Neural progenitor cell (in vitro differentiated cells): ENCODE measurements at regions not wholly inside any gene's neighbourhood (a gene's known extent, or its start where the extent isn't known, plus 50 kb on each side); places are given as distances from the start of the nearest gene placed in this dataset.
"Not testable (repeated sequence)": the region's sequence is repeated elsewhere in the genome, so short reads cannot be mapped to it uniquely, and the experiment has no call there.

Experiments
- DNase-seq: peaks from one replicate; pipeline ENCODE4 v3.0.0-alpha.2; 2016; ENCODE audit warnings: low spot score
- H2AFZ ChIP-seq: fragments of 200-600 bp; sonication (generic); replicated peaks from 2 replicates; pipeline ENCODE4 v1.6.1; 2016; ENCODE audit warnings: antibody characterized with exemption
- H3F3A ChIP-seq: fragments of 200-600 bp; sonication (generic); 2 replicates; pipeline ENCODE4 v1.6.1; 2016; ENCODE audit warnings: antibody characterized with exemption, low read depth
- H3K27ac ChIP-seq: fragments of 200-600 bp; sonication (generic); 2 replicates; pipeline ENCODE4 v1.5.1; 2016; ENCODE audit warnings: mild to moderate bottlenecking
- H3K27me3 ChIP-seq: fragments of 200-600 bp; sonication (generic); 2 replicates; pipeline ENCODE4 v1.6.1; 2016; ENCODE audit warnings: mild to moderate bottlenecking, moderate library complexity
- H3K36me3 ChIP-seq: fragments of 200-600 bp; sonication (generic); 2 replicates; pipeline ENCODE4 v1.5.1; 2016
- H3K4me1 ChIP-seq: fragments of 200-600 bp; sonication (generic); 2 replicates; pipeline ENCODE4 v1.6.1; 2016; ENCODE audit warnings: mixed run types
- H3K4me2 ChIP-seq: fragments of 200-600 bp; sonication (generic); 2 replicates; pipeline ENCODE4 v1.6.1; 2016
- H3K4me3 ChIP-seq: fragments of 200-600 bp; sonication (generic); 2 replicates; pipeline ENCODE4 v1.5.1; 2016
- H3K79me2 ChIP-seq: fragments of 200-600 bp; sonication (generic); 2 replicates; pipeline ENCODE4 v1.6.1; 2016; ENCODE audit warnings: low read depth
- H3K9ac ChIP-seq: fragments of 200-600 bp; sonication (generic); 2 replicates; pipeline ENCODE4 v1.6.1; 2016
- H3K9me3 ChIP-seq: fragments of 200-600 bp; sonication (generic); 2 replicates; pipeline ENCODE4 v1.5.1; 2016; ENCODE audit warnings: low read depth
- H4K20me1 ChIP-seq: fragments of 200-600 bp; sonication (generic); 2 replicates; pipeline ENCODE4 v1.6.1; 2016; ENCODE audit warnings: low read depth
- H3K27ac Mint-ChIP-seq: 3 replicates; pipeline ENCODE4 v1.8.0; 2021; ENCODE audit warnings: mixed read lengths
- H3K27me3 Mint-ChIP-seq: 2 replicates; pipeline ENCODE4 v1.8.0; 2022; ENCODE audit warnings: low read depth, mild to moderate bottlenecking, inconsistent platforms, moderate library complexity, mixed read lengths; ENCODE audit not compliant: insufficient read depth
- H3K36me3 Mint-ChIP-seq: 3 replicates; pipeline ENCODE4 v1.8.0; 2021; ENCODE audit warnings: mixed read lengths
- H3K4me1 Mint-ChIP-seq: 3 replicates; pipeline ENCODE4 v1.8.0; 2021; ENCODE audit warnings: mixed read lengths
- H3K4me3 Mint-ChIP-seq: 3 replicates; pipeline ENCODE4 v1.8.0; 2021; ENCODE audit warnings: mild to moderate bottlenecking, moderate library complexity, mixed read lengths
- H3K9me3 Mint-ChIP-seq: 3 replicates; pipeline ENCODE4 v1.8.0; 2020; ENCODE audit warnings: mixed read lengths
- CTCF ChIP-seq: fragments of 200-600 bp; sonication (generic); IDR thresholded peaks from 2 replicates; pipeline ENCODE4 v1.5.1; 2017; ENCODE audit warnings: antibody characterized with exemption, mild to moderate bottlenecking
- EZH2 ChIP-seq: fragments of 200-600 bp; sonication (generic); IDR thresholded peaks from 2 replicates; pipeline ENCODE4 v1.6.1; 2017; ENCODE audit warnings: antibody characterized with exemption, mild to moderate bottlenecking, moderate library complexity
- EZH2phosphoT487 ChIP-seq: fragments of 200-600 bp; sonication (generic); IDR thresholded peaks from 2 replicates; pipeline ENCODE4 v1.6.1; 2017; ENCODE audit warnings: antibody characterized with exemption

- H3K27me3 Mint-ChIP-seq: no peaks in the 10 kb centered on the region
- no peaks in the 10 kb centered on the region for H3F3A ChIP-seq
Observed at GRCh38 chr7:53476566-53476965, 441.1 kb downstream of the POM121L12 start.

GRCh38 chr7:53485354-53485753 is 449.9 kb downstream of the POM121L12 start:
- Mint-ChIP-seq H3K9me3 (no peaks in the 10 kb centered on the region), H3K27me3 (no peaks in the 10 kb centered on the region), H3K27ac (no peak overlapping the region), H3K4me3 (no peak overlapping the region), H3K4me1 (no peaks in the 10 kb centered on the region), H3K36me3 (no peaks in the 10 kb centered on the region)
- Histone ChIP-seq H3K9me3 (no peaks in the 10 kb centered on the region), H3K27ac (no peak overlapping the region), H3K4me2 (no peak overlapping the region), H3K9ac (no peak overlapping the region), H3K4me1 (no peaks in the 10 kb centered on the region), H3K4me3 (no peak overlapping the region), H3K79me2 (no peaks in the 10 kb centered on the region), H3K27me3 (no peaks in the 10 kb centered on the region), H4K20me1 (no peaks in the 10 kb centered on the region), H3F3A (no peaks in the 10 kb centered on the region), H2AFZ (no peak overlapping the region), H3K36me3 (no peaks in the 10 kb centered on the region)
- no peak for DNase-seq
- TF ChIP-seq CTCF (no peak), EZH2 (no peak), EZH2phosphoT487 (no peak)

More at GRCh38 chr7:53476566-53476965, 441.1 kb downstream of the POM121L12 start:
- Histone ChIP-seq H3K9ac (no peak overlapping the region), H3K27ac (no peak overlapping the region), H3K79me2 (no peaks in the 10 kb centered on the region), H3K4me3 (no peak overlapping the region), H3K27me3 (no peaks in the 10 kb centered on the region), H4K20me1 (no peaks in the 10 kb centered on the region), H2AFZ (no peak overlapping the region), H3K4me1 (peaks cover 12% of the 10 kb centered on the region), H3K4me2 (no peak overlapping the region), H3K36me3 (no peaks in the 10 kb centered on the region), H3K9me3 (no peaks in the 10 kb centered on the region)
- TF ChIP-seq CTCF (no peak), EZH2phosphoT487 (no peak), EZH2 (no peak)
- no peak overlapping the region for H3K27ac Mint-ChIP-seq
- no peak for DNase-seq
- H3K36me3 Mint-ChIP-seq: no peaks in the 10 kb centered on the region
- H3K4me1 Mint-ChIP-seq: peaks cover 5% of the 10 kb centered on the region
- H3K4me3 Mint-ChIP-seq: no peak overlapping the region
- H3K9me3 Mint-ChIP-seq: no peaks in the 10 kb centered on the region

- H3K4me1 ChIP-seq: no peaks in the 10 kb centered on the region
- no peaks in the 10 kb centered on the region for H3K9me3 ChIP-seq
- no peak for TF ChIP-seq EZH2
- no peak for TF ChIP-seq EZH2phosphoT487
- H3K27me3 Mint-ChIP-seq: no peaks in the 10 kb centered on the region
- H3F3A ChIP-seq: no peaks in the 10 kb centered on the region
- no peak overlapping the region for H3K9ac ChIP-seq
- H3K9me3 Mint-ChIP-seq: no peaks in the 10 kb centered on the region
- no peaks in the 10 kb centered on the region for H3K79me2 ChIP-seq
- no peak overlapping the region for H3K27ac Mint-ChIP-seq
- no peaks in the 10 kb centered on the region for H3K27me3 ChIP-seq
- H3K4me2 ChIP-seq: no peak overlapping the region
- no peak overlapping the region for H3K4me3 ChIP-seq
- DNase-seq: no peak
- H3K36me3 Mint-ChIP-seq: no peaks in the 10 kb centered on the region
- no peak overlapping the region for H3K27ac ChIP-seq
- no peaks in the 10 kb centered on the region for H3K36me3 ChIP-seq
- H4K20me1 ChIP-seq: no peaks in the 10 kb centered on the region
- H3K4me1 Mint-ChIP-seq: no peaks in the 10 kb centered on the region
- H3K4me3 Mint-ChIP-seq: no peak overlapping the region
- no peak overlapping the region for H2AFZ ChIP-seq
Observed at GRCh38 chr7:53491051-53491450, 455.6 kb downstream of the POM121L12 start.

- H3K4me3 ChIP-seq, H3K36me3 ChIP-seq, H4K20me1 ChIP-seq, H3K27me3 Mint-ChIP-seq, H3K4me1 ChIP-seq, H3K9me3 ChIP-seq, H3F3A ChIP-seq, H3K27ac Mint-ChIP-seq, H3K4me2 ChIP-seq, H3K9ac ChIP-seq, DNase-seq, H3K36me3 Mint-ChIP-seq, H2AFZ ChIP-seq, H3K9me3 Mint-ChIP-seq, H3K4me3 Mint-ChIP-seq, H3K79me2 ChIP-seq, H3K27me3 ChIP-seq, H3K27ac ChIP-seq, H3K4me1 Mint-ChIP-seq: not testable (repeated sequence)
Observed at GRCh38 chr7:53495181-53495580, 459.7 kb downstream of the POM121L12 start.
